Heart left ventricle (tissue), 16 donors: ENCODE measurements at regions not wholly inside any gene's neighbourhood (a gene's known extent, or its start where the extent isn't known, plus 50 kb on each side); places are given as distances from the start of the nearest gene placed in this dataset.
"Not testable (repeated sequence)": the region's sequence is repeated elsewhere in the genome, so short reads cannot be mapped to it uniquely, and the experiment has no call there.

ENCODE experiments used
- ATAC-seq, 4 donors: fragments of 200-7000 bp; cut with Tn5 transposase; one replicate each; pipeline ENCODE4 v1.9.1; 2020 to 2022; ENCODE audit warnings: moderate library complexity in 4 of 4, mild to moderate bottlenecking in 3 of 4, moderate number of reproducible peaks in 1 of 4
- DNase-seq, 5 donors: peaks; one replicate each; pipeline ENCODE4 v3.0.0-alpha.2; 2020
- H3K27ac ChIP-seq, 12 donors: fragments of 200-600 bp; sonication (generic) in 4 of 12; one replicate each; pipeline versions ENCODE4 v1.5.0 to v1.8.0; 2016 to 2022; ENCODE audit warnings: mild to moderate bottlenecking in 2 of 12
- H3K27me3 ChIP-seq, 9 donors: fragments of 200-600 bp; sonication (generic) in 2 of 9; one replicate each; pipeline versions ENCODE4 v1.5.1 to v1.8.0; 2016 to 2022; ENCODE audit warnings: mild to moderate bottlenecking in 3 of 9
- H3K36me3 ChIP-seq, 9 donors: fragments of 200-600 bp; sonication (generic) in 2 of 9; one replicate each; pipeline versions ENCODE4 v1.5.0 to v1.8.0; 2018 to 2022; ENCODE audit warnings: mild to moderate bottlenecking in 2 of 9
- H3K4me1 ChIP-seq, 12 donors: fragments of 200-600 bp; sonication (generic) in 4 of 12; one replicate each; pipeline versions ENCODE4 v1.5.0 to v1.8.0; 2016 to 2022; ENCODE audit warnings: mild to moderate bottlenecking in 3 of 12
- H3K4me3 ChIP-seq, 12 donors: fragments of 200-600 bp; sonication (generic) in 4 of 12; one replicate each; pipeline versions ENCODE4 v1.5.0 to v1.8.0; 2017 to 2022; ENCODE audit warnings: mild to moderate bottlenecking in 9 of 12, moderate library complexity in 4 of 12
- H3K9me3 ChIP-seq, 12 donors: fragments of 200-600 bp; sonication (generic) in 4 of 12; one replicate each; pipeline versions ENCODE4 v1.5.0 to v1.8.0; 2016 to 2022; ENCODE audit warnings: mild to moderate bottlenecking in 1 of 12
- CTCF ChIP-seq, 12 donors: fragments of 200-600 bp; sonication (generic) in 4 of 12; IDR thresholded peaks; one replicate each; pipeline versions ENCODE4 v1.5.0 to v1.8.0; 2018 to 2022; ENCODE audit warnings: antibody characterized with exemption in 12 of 12, mild to moderate bottlenecking in 5 of 12
- POLR2A ChIP-seq, 2 donors: fragments of 450-650 bp; IDR thresholded peaks; one replicate each; pipeline ENCODE4 v1.6.1; 2017; ENCODE audit warnings: antibody characterized with exemption in 2 of 2, mild to moderate bottlenecking in 2 of 2, moderate library complexity in 2 of 2
- WGBS, 4 donors: extraction: QIAGEN DNeasy Blood & Tissue Kit in 2 of 4; methylation state at CpG; one replicate each; pipeline versions ENCODE4 v1.1.5 to v1.1.7; 2013 to 2018; 5-methylcytosine and 5-hydroxymethylcytosine counted together
- intact Hi-C, 10 donors: fragments of 100-400 bp; cut with DNase I; formaldehyde crosslinking; loops; one replicate each; pipeline versions ENCODE4 v1.11.1 to v1.14.2; 2022
- donor health status: ischemic (EF 13 %, LVEDD 7.1; RV severe dilation, severe dysfunction).
- donor health status: healthy with polysubstance abuse.
- donor health status: DM: no; HTN: yes; CAD: no.
- donor health status: DM: no; HTN: no; CAD: no.
- donor health status: ischemic (EF 25% LVEDD 6.9; RV normal size, moderate dysfunction).
- donor health status: ischemic (EF 25% LVEDD 5.7; RV mildly dilated, moderate dysfunction).
- donor health status: healthy.
- donor health status: DM: yes; HTN: yes; CAD: no.
- donor health status: ischemic (EF 35%, LVEDD 5.7; RV mildly dilated, moderate dysfunction).
- donor health status: nonischemic (EF 11% LVEDD 7.7; RV severe dilation, severe dysfunction).
- donor health status: DM: yes; HTN: yes; CAD: no.
- donor health status: PGD.
- donor health status: ischemic (EF 29% LVEDD 5.4; RV normal size, mild dysfunction).
- donor health status: nonischemic (EF 23%, LVEDD 6.1; RV moderate dilation, normal function).

GRCh38 chr2:234392041-234392615 lies 104.8 kb downstream of the ARL4C start:
- Histone ChIP-seq H3K9me3 (no peaks in the 10 kb centered on the region), H3K4me3 (no peak overlapping the region), H3K36me3 (no peaks in the 10 kb centered on the region), H3K4me1 (peaks cover 0 to 12% (median 0%) of the 10 kb centered on the region in 12 donors), H3K27ac (no peak overlapping the region), H3K27me3 (no peaks in the 10 kb centered on the region)
- intact Hi-C loops, result no loop called here
- WGBS, 4 donors, result 72 to 77% (median 76%) methylated on average over 4 of the region's 4 CpGs
- TF ChIP-seq CTCF (IDR thresholded peaks at IDR 0.05) (no peak), POLR2A (IDR thresholded peaks at IDR 0.05) (no peak)
- no peak for ATAC-seq
- no peak for DNase-seq

- 79 to 85% (median 82%) methylated on average over 3 of the region's 3 CpGs for WGBS, 4 donors
- Histone ChIP-seq H3K36me3 (no peaks in the 10 kb centered on the region), H3K4me3 (no peak overlapping the region), H3K27me3 (no peaks in the 10 kb centered on the region), H3K27ac (no peak overlapping the region), H3K9me3 (no peaks in the 10 kb centered on the region), H3K4me1 (peaks cover 0 to 12% (median 0%) of the 10 kb centered on the region in 12 donors)
- DNase-seq, result no peak
- no peak for ATAC-seq
- TF ChIP-seq POLR2A (IDR thresholded peaks at IDR 0.05) (no peak), CTCF (IDR thresholded peaks at IDR 0.05) (no peak)
- intact Hi-C loops, result no loop called here
Observed at GRCh38 chr2:234391625-234392024, 105.3 kb downstream of the ARL4C start.

- H3K9me3 ChIP-seq, DNase-seq, ATAC-seq, H3K36me3 ChIP-seq, intact Hi-C loops, H3K27me3 ChIP-seq, H3K4me3 ChIP-seq, H3K27ac ChIP-seq: not testable (repeated sequence)
- H3K4me1 ChIP-seq, result peaks cover 0 to 12% (median 0%) of the 10 kb centered on the region in 12 donors
- WGBS, 4 donors, result 87 to 95% (median 91%) methylated on average over 3 of the region's 3 CpGs
Observed at GRCh38 chr2:234389661-234390060, 107.2 kb downstream of the ARL4C start.

DNA sequence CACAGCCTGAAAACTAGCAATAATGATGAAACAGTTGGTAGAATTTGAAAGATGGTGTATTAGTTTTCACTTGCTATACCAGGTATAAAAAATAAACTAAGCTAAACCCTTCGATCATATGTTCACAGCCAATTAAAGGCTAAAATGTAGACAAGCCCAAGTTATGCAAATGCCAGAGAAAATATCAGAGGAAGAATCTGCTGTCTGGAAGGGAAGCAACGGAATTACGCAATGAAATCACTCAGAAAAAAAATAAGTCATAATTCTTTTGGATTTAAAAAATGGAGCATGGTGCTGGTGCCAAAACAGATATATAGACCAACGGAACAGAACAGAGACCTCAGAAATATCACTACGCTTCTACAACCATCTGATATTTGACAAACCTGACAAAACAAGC lies 108.3 kb downstream of the ARL4C start:
- DNase-seq (no peak), ATAC-seq (no peak)
- TF ChIP-seq POLR2A (IDR thresholded peaks at IDR 0.05), result no peak
- TF ChIP-seq CTCF (IDR thresholded peaks at IDR 0.05), result no peak
- H3K27me3 ChIP-seq, result no peaks in the 10 kb centered on the region
- no peak overlapping the region for H3K4me3 ChIP-seq
- no peaks in the 10 kb centered on the region for H3K36me3 ChIP-seq
- H3K9me3 ChIP-seq, result no peaks in the 10 kb centered on the region
- intact Hi-C loops, result no loop called here
- H3K4me1 ChIP-seq, result peaks cover 0 to 10% (median 0%) of the 10 kb centered on the region in 12 donors
- no peak overlapping the region for H3K27ac ChIP-seq
- 89 to 95% (median 91%) methylated on average over 5 of the region's 5 CpGs for WGBS, 4 donors

- DNase-seq, result no peak
- intact Hi-C loops, result no loop called here
- ATAC-seq, result no peak
- Histone ChIP-seq H3K27ac (no peak overlapping the region), H3K27me3 (no peaks in the 10 kb centered on the region), H3K4me3 (no peak overlapping the region), H3K36me3 (no peaks in the 10 kb centered on the region), H3K4me1 (peaks cover 0 to 2% (median 0%) of the 10 kb centered on the region in 12 donors), H3K9me3 (no peaks in the 10 kb centered on the region)
- 87 to 93% (median 90%) methylated on average over 8 of the region's 8 CpGs for WGBS, 4 donors
- no peak for TF ChIP-seq POLR2A (IDR thresholded peaks at IDR 0.05)
Observed at GRCh38 chr2:234386971-234387370, 109.9 kb downstream of the ARL4C start.
